Suprapubic skin (tissue), 4 donors: ENCODE measurements at regions not wholly inside any gene's neighbourhood (a gene's known extent, or its start where the extent isn't known, plus 50 kb on each side); places are given as distances from the start of the nearest gene placed in this dataset.

Experiments used
- DNase-seq, 2 donors: peaks; one replicate each; pipeline ENCODE4 v3.0.0-alpha.2; 2019; ENCODE audit warnings: low spot score in 2 of 2
- H3K27ac ChIP-seq: fragments of 200-600 bp; sonication (generic); one replicate; pipeline ENCODE4 v1.5.1; 2019
- H3K27me3 ChIP-seq: fragments of 200-600 bp; sonication (generic); one replicate; pipeline ENCODE4 v1.5.1; 2019
- H3K36me3 ChIP-seq: fragments of 200-600 bp; sonication (generic); one replicate; pipeline ENCODE4 v1.5.1; 2019
- H3K4me1 ChIP-seq: fragments of 200-600 bp; sonication (generic); one replicate; pipeline ENCODE4 v1.5.1; 2019
- H3K4me3 ChIP-seq: fragments of 200-600 bp; sonication (generic); one replicate; pipeline ENCODE4 v1.5.1; 2019; ENCODE audit warnings: mild to moderate bottlenecking
- H3K9me3 ChIP-seq: fragments of 200-600 bp; sonication (generic); one replicate; pipeline ENCODE4 v1.5.1; 2019
- EP300 ChIP-seq: sonication (generic); formaldehyde crosslinking; IDR thresholded peaks from one replicate; pipeline ENCODE4 v1.6.1; 2017; ENCODE audit warnings: antibody characterized with exemption
- POLR2A ChIP-seq, 2 donors: fragments of 450-650 bp; IDR thresholded peaks; one replicate each; pipeline ENCODE4 v1.6.1; 2017; ENCODE audit warnings: antibody characterized with exemption in 2 of 2, mild to moderate bottlenecking in 2 of 2, moderate library complexity in 2 of 2
- POLR2AphosphoS5 ChIP-seq, 3 donors: sonication (generic); formaldehyde crosslinking; IDR thresholded peaks; one replicate each; pipeline ENCODE4 v1.6.1; 2017; ENCODE audit warnings: antibody characterized with exemption in 3 of 3
- WGBS: methylation state at CpG from one replicate; pipeline ENCODE4 v1.1.5; 2018; 5-methylcytosine and 5-hydroxymethylcytosine counted together
- TF ChIP-seq, protein P1 (sequence below), 2 donors: fragments of 200-600 bp in 1 of 2; fragments of 450-650 bp in 1 of 2; sonication (generic) in 1 of 2; IDR thresholded peaks; one replicate each; pipeline ENCODE4 v1.5.1; 2016 to 2019; ENCODE audit warnings: antibody characterized with exemption in 2 of 2, mild to moderate bottlenecking in 1 of 2, moderate library complexity in 1 of 2

DNA sequence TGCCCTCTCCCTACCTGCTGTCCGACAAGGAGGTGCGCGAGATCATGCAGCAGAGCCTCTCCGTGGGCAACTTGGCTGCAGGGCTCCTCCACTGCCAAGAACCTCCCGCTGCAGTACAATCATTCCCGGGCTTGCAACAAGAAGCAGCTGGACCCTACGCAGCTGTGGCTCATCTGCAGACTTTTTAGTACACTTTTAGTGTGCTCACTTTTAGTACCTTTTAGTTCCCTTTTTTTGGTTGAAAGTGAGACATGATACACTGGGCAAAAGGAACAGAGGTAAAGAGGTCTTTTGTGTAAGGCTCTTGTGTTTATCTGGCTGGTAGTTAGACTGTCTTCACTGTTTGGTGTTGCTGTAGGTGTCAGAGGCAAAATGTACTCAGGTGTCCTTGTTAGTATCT, 58.1 kb upstream of the SPTLC1 start:
- H3K27me3 ChIP-seq, result no peaks in the 10 kb centered on the region
- DNase-seq, result no peak
- no peaks in the 10 kb centered on the region for H3K4me1 ChIP-seq
- H3K4me3 ChIP-seq, result no peak overlapping the region
- 90% methylated on average over 3 of the region's 7 CpGs for WGBS
- no peaks in the 10 kb centered on the region for H3K36me3 ChIP-seq
- no peaks in the 10 kb centered on the region for H3K9me3 ChIP-seq
- TF ChIP-seq EP300 (no peak), POLR2AphosphoS5 (IDR thresholded peaks at IDR 0.05) (no peak), POLR2A (IDR thresholded peaks at IDR 0.05) (no peak)
- TF ChIP-seq, protein P1, sequence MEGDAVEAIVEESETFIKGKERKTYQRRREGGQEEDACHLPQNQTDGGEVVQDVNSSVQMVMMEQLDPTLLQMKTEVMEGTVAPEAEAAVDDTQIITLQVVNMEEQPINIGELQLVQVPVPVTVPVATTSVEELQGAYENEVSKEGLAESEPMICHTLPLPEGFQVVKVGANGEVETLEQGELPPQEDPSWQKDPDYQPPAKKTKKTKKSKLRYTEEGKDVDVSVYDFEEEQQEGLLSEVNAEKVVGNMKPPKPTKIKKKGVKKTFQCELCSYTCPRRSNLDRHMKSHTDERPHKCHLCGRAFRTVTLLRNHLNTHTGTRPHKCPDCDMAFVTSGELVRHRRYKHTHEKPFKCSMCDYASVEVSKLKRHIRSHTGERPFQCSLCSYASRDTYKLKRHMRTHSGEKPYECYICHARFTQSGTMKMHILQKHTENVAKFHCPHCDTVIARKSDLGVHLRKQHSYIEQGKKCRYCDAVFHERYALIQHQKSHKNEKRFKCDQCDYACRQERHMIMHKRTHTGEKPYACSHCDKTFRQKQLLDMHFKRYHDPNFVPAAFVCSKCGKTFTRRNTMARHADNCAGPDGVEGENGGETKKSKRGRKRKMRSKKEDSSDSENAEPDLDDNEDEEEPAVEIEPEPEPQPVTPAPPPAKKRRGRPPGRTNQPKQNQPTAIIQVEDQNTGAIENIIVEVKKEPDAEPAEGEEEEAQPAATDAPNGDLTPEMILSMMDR (IDR thresholded peaks at IDR 0.05), result no peak
- H3K27ac ChIP-seq, result no peak overlapping the region

DNA sequence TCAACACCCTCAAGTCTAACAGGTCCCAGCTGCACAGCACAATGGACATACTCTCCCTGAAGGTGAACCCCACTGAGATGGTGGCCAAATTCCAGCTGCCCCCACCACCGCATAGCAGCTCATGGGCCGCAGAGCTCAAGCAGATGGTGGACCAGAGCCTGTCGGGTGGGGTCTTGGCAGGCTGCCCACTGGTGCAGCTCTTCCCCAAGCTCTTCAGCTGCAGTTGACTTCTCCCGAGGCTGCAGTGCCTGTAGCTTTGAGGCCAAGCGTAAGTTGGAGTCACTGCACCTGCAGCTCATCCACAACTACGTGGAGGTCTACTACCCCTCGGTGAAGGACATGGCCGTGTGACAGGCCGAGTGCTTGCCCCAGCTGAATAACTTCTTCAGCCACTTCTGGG, 56.6 kb upstream of the SPTLC1 start:
- no peak for TF ChIP-seq POLR2AphosphoS5 (IDR thresholded peaks at IDR 0.05)
- TF ChIP-seq POLR2A (IDR thresholded peaks at IDR 0.05), result no peak
- no peak for TF ChIP-seq EP300
- TF ChIP-seq, protein P1 (IDR thresholded peaks at IDR 0.05), result no peak
- Histone ChIP-seq H3K4me3 (no peak overlapping the region), H3K27ac (no peak overlapping the region), H3K4me1 (no peaks in the 10 kb centered on the region), H3K36me3 (no peaks in the 10 kb centered on the region), H3K9me3 (no peaks in the 10 kb centered on the region), H3K27me3 (no peaks in the 10 kb centered on the region)
- WGBS, result 100% methylated on average over 1 of the region's 9 CpGs
- no peak for DNase-seq

DNA sequence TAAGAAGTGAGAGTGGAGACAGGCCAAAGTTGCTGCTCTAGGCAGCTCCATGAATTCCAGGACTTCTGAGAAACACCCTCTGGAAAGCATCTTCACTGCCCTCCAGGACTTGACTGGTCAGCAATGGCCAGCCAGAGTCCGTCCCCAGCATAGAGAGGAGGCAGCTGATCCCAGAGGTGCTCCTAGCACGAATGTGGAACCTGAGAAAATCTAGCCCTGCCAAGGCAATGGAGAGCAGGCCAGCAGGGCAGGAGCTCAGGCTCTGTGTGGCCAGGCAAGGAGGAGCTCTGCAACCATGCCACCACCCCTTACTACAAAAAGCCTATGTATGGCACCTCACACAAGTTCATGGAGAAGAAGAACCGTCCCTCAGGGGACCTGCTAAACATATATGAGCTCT, 56.1 kb upstream of the SPTLC1 start:
- H3K4me1 ChIP-seq, result no peaks in the 10 kb centered on the region
- H3K9me3 ChIP-seq, result no peaks in the 10 kb centered on the region
- H3K27me3 ChIP-seq, result no peaks in the 10 kb centered on the region
- TF ChIP-seq EP300, result no peak
- no peak for TF ChIP-seq POLR2A (IDR thresholded peaks at IDR 0.05)
- no peak for TF ChIP-seq POLR2AphosphoS5 (IDR thresholded peaks at IDR 0.05)
- TF ChIP-seq, protein P1 (IDR thresholded peaks at IDR 0.05), result no peak
- DNase-seq, result no peak
- 90% methylated on average over 3 of the region's 3 CpGs for WGBS
- H3K36me3 ChIP-seq, result no peaks in the 10 kb centered on the region
- no peak overlapping the region for H3K4me3 ChIP-seq
- no peak overlapping the region for H3K27ac ChIP-seq

GRCh38 chr9:92170848-92171247, 55.6 kb upstream of the SPTLC1 start:
- Histone ChIP-seq H3K9me3 (no peaks in the 10 kb centered on the region), H3K27me3 (no peaks in the 10 kb centered on the region), H3K36me3 (no peaks in the 10 kb centered on the region), H3K4me3 (no peak overlapping the region), H3K27ac (no peak overlapping the region), H3K4me1 (no peaks in the 10 kb centered on the region)
- 59% methylated on average over 9 of the region's 9 CpGs for WGBS
- TF ChIP-seq EP300 (no peak), POLR2A (IDR thresholded peaks at IDR 0.05) (no peak), POLR2AphosphoS5 (IDR thresholded peaks at IDR 0.05) (no peak)
- TF ChIP-seq, protein P1 (IDR thresholded peaks at IDR 0.05), result no peak
- DNase-seq, result no peak

DNA sequence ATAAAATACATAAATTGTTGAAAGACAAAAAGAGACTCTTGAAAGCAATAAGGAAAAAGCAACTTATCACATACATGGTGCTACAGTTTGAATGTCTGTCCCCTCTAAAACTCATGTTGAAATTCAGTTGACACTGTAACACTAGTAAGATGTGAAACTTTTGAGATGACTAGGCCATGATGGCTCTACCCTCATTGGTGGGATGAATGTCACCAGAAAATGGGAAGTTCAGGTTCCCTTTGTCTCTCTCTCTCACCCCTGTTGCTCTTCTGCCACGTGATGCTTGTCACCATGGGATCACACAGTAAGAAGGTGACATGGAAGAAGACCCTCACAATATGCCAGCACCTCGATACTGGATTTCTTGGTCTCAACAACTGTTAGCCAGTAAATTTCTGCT, 50.3 kb upstream of the SPTLC1 start:
- no peak for DNase-seq
- Histone ChIP-seq H3K27ac (no peak overlapping the region), H3K9me3 (no peaks in the 10 kb centered on the region), H3K4me1 (no peaks in the 10 kb centered on the region), H3K4me3 (no peak overlapping the region), H3K36me3 (no peaks in the 10 kb centered on the region), H3K27me3 (peaks cover 3% of the 10 kb centered on the region)
- 67% methylated on average over 2 of the region's 2 CpGs for WGBS
- TF ChIP-seq POLR2AphosphoS5 (IDR thresholded peaks at IDR 0.05) (no peak), EP300 (no peak), POLR2A (IDR thresholded peaks at IDR 0.05) (no peak)
- TF ChIP-seq, protein P1 (IDR thresholded peaks at IDR 0.05), result no peak
